Neutrophil (primary cell): ENCODE measurements at regions not wholly inside any gene's neighbourhood (a gene's known extent, or its start where the extent isn't known, plus 50 kb on each side); places are given as distances from the start of the nearest gene placed in this dataset.

ENCODE experiments used
- H3K27ac ChIP-seq: fragments of 200-600 bp; sonication (generic); 2 replicates; pipeline ENCODE4 v1.5.1; 2016; ENCODE audit warnings: mild to moderate bottlenecking, moderate library complexity
- H3K27me3 ChIP-seq: fragments of 200-600 bp; sonication (generic); 2 replicates; pipeline ENCODE4 v1.6.0; 2016; ENCODE audit warnings: mild to moderate bottlenecking
- H3K36me3 ChIP-seq: fragments of 200-600 bp; sonication (generic); 2 replicates; pipeline ENCODE4 v1.5.1; 2017
- H3K4me1 ChIP-seq, 2 experiments: fragments of 200-600 bp in 1 of 2; sonication (generic) in 1 of 2; 1 replicate in 1 of 2; 2 replicates in 1 of 2; pipeline versions ENCODE4 v1.5.1 to v1.6.1; 2013 to 2016; ENCODE audit warnings: low read depth in 1 of 2, low read length in 1 of 2, mild to moderate bottlenecking in 1 of 2, moderate library complexity in 1 of 2; ENCODE audit not compliant: control insufficient read depth in 1 of 2, insufficient read depth in 1 of 2
- H3K4me3 ChIP-seq, 2 experiments: fragments of 200-600 bp in 1 of 2; sonication (generic) in 1 of 2; 1 replicate in 1 of 2; 2 replicates in 1 of 2; pipeline ENCODE4 v1.5.1; 2013 to 2016; ENCODE audit warnings: low read depth in 1 of 2, low read length in 1 of 2, mild to moderate bottlenecking in 1 of 2, moderate library complexity in 1 of 2
- H3K9me3 ChIP-seq: fragments of 200-600 bp; sonication (generic); 2 replicates; pipeline ENCODE4 v1.5.1; 2016
- TF ChIP-seq, protein P1 (sequence below): fragments of 200-600 bp; sonication (generic); IDR thresholded peaks from 2 replicates; pipeline ENCODE4 v1.5.1; 2016; ENCODE audit warnings: antibody characterized with exemption

DNA sequence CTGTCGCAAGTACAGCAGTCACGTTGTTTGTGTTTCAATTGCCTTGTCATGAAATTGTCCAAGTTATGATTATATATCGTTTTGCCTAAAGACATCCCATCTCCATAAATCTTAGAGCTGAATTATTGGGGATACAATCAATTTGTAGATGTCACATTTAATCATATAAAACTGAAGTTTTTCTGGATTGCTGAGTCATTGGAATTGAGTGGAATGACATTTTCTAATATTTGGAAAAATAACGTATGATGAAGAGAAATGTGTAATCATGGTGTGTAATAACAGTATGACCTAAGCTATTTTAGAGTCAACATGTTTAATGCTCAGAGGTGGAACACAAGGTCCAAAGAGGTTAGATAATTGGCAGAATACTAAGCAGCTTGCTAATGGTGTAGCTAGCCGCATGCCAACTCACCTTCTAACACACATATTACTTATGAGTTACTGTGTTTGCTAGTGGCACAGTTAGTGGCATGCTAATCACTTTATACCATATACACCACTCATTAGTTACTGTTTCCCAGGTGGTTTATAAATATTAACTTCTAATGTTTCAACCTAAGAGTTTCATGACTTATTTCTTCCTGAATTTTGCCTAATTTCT, 473.1 kb upstream of the GRAMD2B start:
- Histone ChIP-seq H3K9me3 (no peaks in the 10 kb centered on the region), H3K27me3 (no peaks in the 10 kb centered on the region), H3K4me1 (no peaks in the 10 kb centered on the region), H3K36me3 (no peaks in the 10 kb centered on the region), H3K4me3 (no peak overlapping the region), H3K27ac (no peak overlapping the region)
- TF ChIP-seq, protein P1, sequence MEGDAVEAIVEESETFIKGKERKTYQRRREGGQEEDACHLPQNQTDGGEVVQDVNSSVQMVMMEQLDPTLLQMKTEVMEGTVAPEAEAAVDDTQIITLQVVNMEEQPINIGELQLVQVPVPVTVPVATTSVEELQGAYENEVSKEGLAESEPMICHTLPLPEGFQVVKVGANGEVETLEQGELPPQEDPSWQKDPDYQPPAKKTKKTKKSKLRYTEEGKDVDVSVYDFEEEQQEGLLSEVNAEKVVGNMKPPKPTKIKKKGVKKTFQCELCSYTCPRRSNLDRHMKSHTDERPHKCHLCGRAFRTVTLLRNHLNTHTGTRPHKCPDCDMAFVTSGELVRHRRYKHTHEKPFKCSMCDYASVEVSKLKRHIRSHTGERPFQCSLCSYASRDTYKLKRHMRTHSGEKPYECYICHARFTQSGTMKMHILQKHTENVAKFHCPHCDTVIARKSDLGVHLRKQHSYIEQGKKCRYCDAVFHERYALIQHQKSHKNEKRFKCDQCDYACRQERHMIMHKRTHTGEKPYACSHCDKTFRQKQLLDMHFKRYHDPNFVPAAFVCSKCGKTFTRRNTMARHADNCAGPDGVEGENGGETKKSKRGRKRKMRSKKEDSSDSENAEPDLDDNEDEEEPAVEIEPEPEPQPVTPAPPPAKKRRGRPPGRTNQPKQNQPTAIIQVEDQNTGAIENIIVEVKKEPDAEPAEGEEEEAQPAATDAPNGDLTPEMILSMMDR = no peak

DNA sequence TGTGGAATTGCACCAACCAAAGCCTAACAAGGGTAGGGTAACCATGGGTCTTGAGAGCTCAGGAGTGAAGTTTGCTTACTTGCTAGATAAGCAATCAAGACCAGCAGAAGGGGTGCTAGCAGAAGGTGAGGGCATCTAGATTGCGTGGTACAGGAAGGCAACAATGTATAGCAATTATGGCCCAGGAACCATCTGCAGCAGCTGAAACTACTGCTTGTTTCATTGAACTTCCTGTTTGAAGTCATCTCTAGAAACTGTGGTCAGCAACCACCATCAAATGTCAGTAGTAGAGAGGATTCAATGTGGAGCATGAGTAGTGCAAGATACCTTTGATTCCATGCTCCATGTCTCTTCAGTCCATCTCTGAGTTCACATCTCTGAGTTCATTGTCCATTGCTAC, 462.1 kb upstream of the GRAMD2B start:
- H3K4me3 ChIP-seq = no peak overlapping the region
- H3K27ac ChIP-seq = no peak overlapping the region
- H3K27me3 ChIP-seq = no peaks in the 10 kb centered on the region
- TF ChIP-seq, protein P1 = no peak
- H3K36me3 ChIP-seq = no peaks in the 10 kb centered on the region
- H3K9me3 ChIP-seq = no peaks in the 10 kb centered on the region
- no peaks in the 10 kb centered on the region for H3K4me1 ChIP-seq

DNA sequence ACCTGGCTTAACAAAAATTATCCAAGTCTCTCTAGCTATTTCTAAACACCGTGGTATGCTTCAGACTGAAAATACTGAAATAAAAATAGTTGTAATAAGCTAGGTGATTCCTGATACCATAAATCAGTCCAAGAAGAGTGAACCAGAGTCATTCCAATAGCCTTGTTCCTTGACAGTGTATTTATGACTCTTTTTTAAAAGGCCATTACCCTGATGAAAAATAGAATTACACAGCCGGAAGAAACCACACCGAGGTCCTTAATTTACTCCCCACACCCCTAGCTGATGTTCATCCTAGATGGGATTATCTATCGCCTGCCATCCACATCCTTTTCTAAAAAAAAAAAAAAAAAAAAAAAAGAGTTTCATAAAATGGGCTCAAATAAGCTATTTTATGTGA, 457.6 kb upstream of the GRAMD2B start:
- no peaks in the 10 kb centered on the region for H3K27me3 ChIP-seq
- H3K9me3 ChIP-seq = no peaks in the 10 kb centered on the region
- no peaks in the 10 kb centered on the region for H3K4me1 ChIP-seq
- TF ChIP-seq, protein P1 = no peak
- H3K36me3 ChIP-seq = no peaks in the 10 kb centered on the region
- H3K4me3 ChIP-seq = no peak overlapping the region
- H3K27ac ChIP-seq = no peak overlapping the region

DNA sequence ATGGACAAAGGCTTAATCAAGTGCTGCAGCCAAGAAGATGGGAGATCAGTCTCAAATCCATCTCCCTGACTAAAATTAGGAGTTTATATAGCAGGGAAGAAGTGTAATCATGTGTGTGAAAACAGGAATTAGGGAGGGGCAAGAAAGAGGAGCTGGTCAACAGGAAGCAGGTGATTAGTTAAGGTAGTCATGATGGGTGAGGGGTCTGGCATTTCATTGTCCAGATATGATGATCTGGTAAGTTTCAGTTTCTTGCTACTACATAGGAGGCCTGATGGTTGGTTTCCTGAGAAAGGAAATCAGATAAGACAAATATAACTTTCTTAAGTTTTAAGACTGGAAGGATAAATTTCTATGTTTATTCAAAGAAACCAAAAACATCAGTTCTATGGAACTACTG, 455.6 kb upstream of the GRAMD2B start:
- no peaks in the 10 kb centered on the region for H3K27me3 ChIP-seq
- TF ChIP-seq, protein P1 = no peak
- no peaks in the 10 kb centered on the region for H3K9me3 ChIP-seq
- H3K36me3 ChIP-seq = no peaks in the 10 kb centered on the region
- H3K4me3 ChIP-seq = no peak overlapping the region
- no peak overlapping the region for H3K27ac ChIP-seq
- no peaks in the 10 kb centered on the region for H3K4me1 ChIP-seq

- Histone ChIP-seq H3K27ac (no peak overlapping the region), H3K9me3 (no peaks in the 10 kb centered on the region), H3K4me3 (no peak overlapping the region), H3K27me3 (no peaks in the 10 kb centered on the region), H3K36me3 (no peaks in the 10 kb centered on the region), H3K4me1 (no peaks in the 10 kb centered on the region)
- TF ChIP-seq, protein P1 = no peak
These were observed 454.0 kb upstream of the GRAMD2B start for GRCh38 chr5:125969011-125969813.
